ENCODE measurements at regions not wholly inside any gene's neighbourhood (a gene's known extent, or its start where the extent isn't known, plus 50 kb on each side); places are given as distances from the start of the nearest gene placed in this dataset.

DNA sequence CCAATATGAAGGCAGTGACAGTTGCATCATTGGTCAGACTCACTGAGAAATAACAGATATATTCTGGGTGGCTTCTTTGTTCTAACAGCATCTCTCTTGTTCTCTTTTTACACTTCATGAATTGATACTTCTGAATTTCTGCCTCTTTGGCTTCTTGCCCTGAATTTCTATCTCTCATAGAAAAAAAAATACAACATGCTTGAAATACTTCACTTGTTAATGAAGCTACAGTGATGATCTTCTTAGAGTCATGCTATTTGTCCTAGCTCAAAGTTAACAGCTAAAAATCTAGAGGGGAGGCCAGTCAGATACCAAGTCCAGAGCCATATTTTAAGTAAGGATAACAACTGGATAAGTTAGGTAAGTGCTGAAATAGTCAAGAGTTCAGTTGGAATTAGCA is 597.2 kb upstream of the AGTR1 start:
- TF ChIP-seq, protein P1, sequence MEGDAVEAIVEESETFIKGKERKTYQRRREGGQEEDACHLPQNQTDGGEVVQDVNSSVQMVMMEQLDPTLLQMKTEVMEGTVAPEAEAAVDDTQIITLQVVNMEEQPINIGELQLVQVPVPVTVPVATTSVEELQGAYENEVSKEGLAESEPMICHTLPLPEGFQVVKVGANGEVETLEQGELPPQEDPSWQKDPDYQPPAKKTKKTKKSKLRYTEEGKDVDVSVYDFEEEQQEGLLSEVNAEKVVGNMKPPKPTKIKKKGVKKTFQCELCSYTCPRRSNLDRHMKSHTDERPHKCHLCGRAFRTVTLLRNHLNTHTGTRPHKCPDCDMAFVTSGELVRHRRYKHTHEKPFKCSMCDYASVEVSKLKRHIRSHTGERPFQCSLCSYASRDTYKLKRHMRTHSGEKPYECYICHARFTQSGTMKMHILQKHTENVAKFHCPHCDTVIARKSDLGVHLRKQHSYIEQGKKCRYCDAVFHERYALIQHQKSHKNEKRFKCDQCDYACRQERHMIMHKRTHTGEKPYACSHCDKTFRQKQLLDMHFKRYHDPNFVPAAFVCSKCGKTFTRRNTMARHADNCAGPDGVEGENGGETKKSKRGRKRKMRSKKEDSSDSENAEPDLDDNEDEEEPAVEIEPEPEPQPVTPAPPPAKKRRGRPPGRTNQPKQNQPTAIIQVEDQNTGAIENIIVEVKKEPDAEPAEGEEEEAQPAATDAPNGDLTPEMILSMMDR (IDR thresholded peaks at IDR 0.05), result no peak
- TF ChIP-seq POLR2A (IDR thresholded peaks at IDR 0.05), result no peak
